ENCODE measurements at regions not wholly inside any gene's neighbourhood (a gene's known extent, or its start where the extent isn't known, plus 50 kb on each side); places are given as distances from the start of the nearest gene placed in this dataset.

- TF ChIP-seq, protein P1, sequence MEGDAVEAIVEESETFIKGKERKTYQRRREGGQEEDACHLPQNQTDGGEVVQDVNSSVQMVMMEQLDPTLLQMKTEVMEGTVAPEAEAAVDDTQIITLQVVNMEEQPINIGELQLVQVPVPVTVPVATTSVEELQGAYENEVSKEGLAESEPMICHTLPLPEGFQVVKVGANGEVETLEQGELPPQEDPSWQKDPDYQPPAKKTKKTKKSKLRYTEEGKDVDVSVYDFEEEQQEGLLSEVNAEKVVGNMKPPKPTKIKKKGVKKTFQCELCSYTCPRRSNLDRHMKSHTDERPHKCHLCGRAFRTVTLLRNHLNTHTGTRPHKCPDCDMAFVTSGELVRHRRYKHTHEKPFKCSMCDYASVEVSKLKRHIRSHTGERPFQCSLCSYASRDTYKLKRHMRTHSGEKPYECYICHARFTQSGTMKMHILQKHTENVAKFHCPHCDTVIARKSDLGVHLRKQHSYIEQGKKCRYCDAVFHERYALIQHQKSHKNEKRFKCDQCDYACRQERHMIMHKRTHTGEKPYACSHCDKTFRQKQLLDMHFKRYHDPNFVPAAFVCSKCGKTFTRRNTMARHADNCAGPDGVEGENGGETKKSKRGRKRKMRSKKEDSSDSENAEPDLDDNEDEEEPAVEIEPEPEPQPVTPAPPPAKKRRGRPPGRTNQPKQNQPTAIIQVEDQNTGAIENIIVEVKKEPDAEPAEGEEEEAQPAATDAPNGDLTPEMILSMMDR (IDR thresholded peaks at IDR 0.05; ENCODE audit: poor library complexity, severe bottlenecking), result no peak
- no peak for TF ChIP-seq EZH2 (IDR thresholded peaks at IDR 0.05; ENCODE audit: borderline replicate concordance, insufficient read depth, low read length, poor library complexity, severe bottlenecking)
- no peak for TF ChIP-seq POLR2AphosphoS5 (IDR thresholded peaks at IDR 0.05)
- no peak for TF ChIP-seq RAD21 (conservative IDR thresholded peaks at IDR 0.05)
- no peak for TF ChIP-seq SMC3 (conservative IDR thresholded peaks at IDR 0.05; ENCODE audit: poor library complexity)
- no peak for TF ChIP-seq EP300 (conservative IDR thresholded peaks at IDR 0.05; ENCODE audit: poor library complexity, severe bottlenecking)
- TF ChIP-seq REST (IDR thresholded peaks at IDR 0.05; ENCODE audit: borderline replicate concordance), result no peak
Measured at GRCh38 chr9:38507587-38507986, 83.3 kb upstream of the IGFBPL1 start.
